GM20431 (cell line): ENCODE measurements at regions not wholly inside any gene's neighbourhood (a gene's known extent, or its start where the extent isn't known, plus 50 kb on each side); places are given as distances from the start of the nearest gene placed in this dataset.

Source experiments
- in situ Hi-C: fragments of 300-500 bp; cut with MseI, MboI; formaldehyde crosslinking; loops from one replicate; pipeline ENCODE4 v1.15.0; 2020; ENCODE audit warnings: low sequenced_read_pairs; ENCODE audit not compliant: unreplicated experiment

GRCh38 chr22:22742641-22743040 lies 98.2 kb downstream of the GGTLC2 start:
- in situ Hi-C loops: no loop called here

GRCh38 chr22:22743128-22743760 lies 98.8 kb downstream of the GGTLC2 start:
- in situ Hi-C loops: no loop called here

- in situ Hi-C loops: no loop called here
Measured at GRCh38 chr22:22744412-22745224, 100.2 kb downstream of the GGTLC2 start.

- in situ Hi-C loops: no loop called here
Measured at GRCh38 chr22:22745225-22746060, 101.0 kb downstream of the GGTLC2 start.

- in situ Hi-C loops: no loop called here
Measured at GRCh38 chr22:22746061-22746962, 101.9 kb downstream of the GGTLC2 start.

- in situ Hi-C loops: no loop called here
Measured at GRCh38 chr22:22746963-22747933, 102.8 kb downstream of the GGTLC2 start.

GRCh38 chr22:22748297-22748743 lies 103.9 kb downstream of the GGTLC2 start:
- in situ Hi-C loops: no loop called here

GRCh38 chr22:22748756-22749155 lies 104.3 kb downstream of the GGTLC2 start:
- in situ Hi-C loops: no loop called here

- in situ Hi-C loops: no loop called here
Measured at GRCh38 chr22:22749167-22749758, 104.8 kb downstream of the GGTLC2 start.

- in situ Hi-C loops: no loop called here
Measured at GRCh38 chr22:22750335-22751042, 106.1 kb downstream of the GGTLC2 start.

GRCh38 chr22:22751043-22751603 lies 106.7 kb downstream of the GGTLC2 start:
- in situ Hi-C loops: no loop called here

GRCh38 chr22:22752199-22752555 lies 107.8 kb downstream of the GGTLC2 start:
- in situ Hi-C loops: no loop called here

GRCh38 chr22:22752556-22753477 lies 108.4 kb downstream of the GGTLC2 start:
- in situ Hi-C loops: no loop called here

GRCh38 chr22:22753526-22754267 lies 109.3 kb downstream of the GGTLC2 start:
- in situ Hi-C loops: no loop called here

- in situ Hi-C loops: no loop called here
Measured at GRCh38 chr22:22754268-22754657, 109.8 kb downstream of the GGTLC2 start.
